ENCODE measurements at regions not wholly inside any gene's neighbourhood (a gene's known extent, or its start where the extent isn't known, plus 50 kb on each side); places are given as distances from the start of the nearest gene placed in this dataset.

DNA sequence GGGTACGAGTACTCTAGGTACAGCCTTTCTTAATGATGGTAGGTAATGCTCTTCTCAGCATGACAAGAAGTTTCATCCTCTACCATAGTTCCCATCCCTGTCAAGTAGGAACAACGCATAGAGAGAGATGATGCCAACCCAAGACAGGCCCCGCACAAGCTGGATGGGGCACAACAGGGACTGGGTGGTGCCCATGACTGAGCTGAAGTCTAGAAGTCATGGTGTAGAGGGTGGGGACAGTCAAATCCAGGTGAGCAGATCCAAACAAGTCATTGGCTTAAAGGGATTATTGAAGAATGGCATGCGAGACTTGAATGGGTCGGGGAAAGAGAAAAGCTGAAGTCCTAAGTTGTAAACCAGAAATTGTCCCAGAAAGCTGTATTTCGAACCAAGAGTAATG lies 84.2 kb upstream of the MDM1 start:
- no peak overlapping the region for H3K9ac ChIP-seq
- H3K27ac ChIP-seq (ENCODE audit: low read depth in 2 of 2, low read length in 1 of 2), result no peak overlapping the region
- H4K20me1 ChIP-seq (ENCODE audit: insufficient read depth), result no peaks in the 10 kb centered on the region
- H2AFZ ChIP-seq (ENCODE audit: low read depth), result no peak overlapping the region
- ChIA-PET POLR2A (no interaction called here), CTCF (interaction anchor here (0.9 kb wide), 1 partner anchor 9 kb away, joined by 3 read pairs; no protein-coding TSS in a partner anchor)
- no peaks in the 10 kb centered on the region for H3K9me2 ChIP-seq
- H3K9me3 ChIP-seq, result no peaks in the 10 kb centered on the region
- H3K79me2 ChIP-seq (ENCODE audit: insufficient read depth), result no peaks in the 10 kb centered on the region
- no peaks in the 10 kb centered on the region for H3K36me3 ChIP-seq (replicated peaks in 1 of 2; ENCODE audit: control insufficient read depth in 1 of 2, insufficient read depth in 2 of 2, low read length in 1 of 2)
- H3F3A ChIP-seq (replicated peaks; ENCODE audit: insufficient read depth), result no peaks in the 10 kb centered on the region
- no peaks in the 10 kb centered on the region for H3K27me3 ChIP-seq (ENCODE audit: insufficient read depth)
- DNase-seq, result no peak
- no peak overlapping the region for H3K4me3 ChIP-seq (ENCODE audit: low read depth in 2 of 2, low read length in 1 of 2)
- H3K4me1 ChIP-seq (ENCODE audit: control insufficient read depth in 1 of 2, insufficient read depth in 2 of 2, low read depth in 1 of 2, low read length in 1 of 2), result peaks cover 0 to 10% of the 10 kb centered on the region in 2 experiments; a peak in 2 of 4 replicates
- 96% methylated on average over 6 of the region's 6 CpGs for WGBS (ENCODE audit: low lambda C conversion rate)
- no peak overlapping the region for H3K4me2 ChIP-seq
- TF ChIP-seq, protein P1, sequence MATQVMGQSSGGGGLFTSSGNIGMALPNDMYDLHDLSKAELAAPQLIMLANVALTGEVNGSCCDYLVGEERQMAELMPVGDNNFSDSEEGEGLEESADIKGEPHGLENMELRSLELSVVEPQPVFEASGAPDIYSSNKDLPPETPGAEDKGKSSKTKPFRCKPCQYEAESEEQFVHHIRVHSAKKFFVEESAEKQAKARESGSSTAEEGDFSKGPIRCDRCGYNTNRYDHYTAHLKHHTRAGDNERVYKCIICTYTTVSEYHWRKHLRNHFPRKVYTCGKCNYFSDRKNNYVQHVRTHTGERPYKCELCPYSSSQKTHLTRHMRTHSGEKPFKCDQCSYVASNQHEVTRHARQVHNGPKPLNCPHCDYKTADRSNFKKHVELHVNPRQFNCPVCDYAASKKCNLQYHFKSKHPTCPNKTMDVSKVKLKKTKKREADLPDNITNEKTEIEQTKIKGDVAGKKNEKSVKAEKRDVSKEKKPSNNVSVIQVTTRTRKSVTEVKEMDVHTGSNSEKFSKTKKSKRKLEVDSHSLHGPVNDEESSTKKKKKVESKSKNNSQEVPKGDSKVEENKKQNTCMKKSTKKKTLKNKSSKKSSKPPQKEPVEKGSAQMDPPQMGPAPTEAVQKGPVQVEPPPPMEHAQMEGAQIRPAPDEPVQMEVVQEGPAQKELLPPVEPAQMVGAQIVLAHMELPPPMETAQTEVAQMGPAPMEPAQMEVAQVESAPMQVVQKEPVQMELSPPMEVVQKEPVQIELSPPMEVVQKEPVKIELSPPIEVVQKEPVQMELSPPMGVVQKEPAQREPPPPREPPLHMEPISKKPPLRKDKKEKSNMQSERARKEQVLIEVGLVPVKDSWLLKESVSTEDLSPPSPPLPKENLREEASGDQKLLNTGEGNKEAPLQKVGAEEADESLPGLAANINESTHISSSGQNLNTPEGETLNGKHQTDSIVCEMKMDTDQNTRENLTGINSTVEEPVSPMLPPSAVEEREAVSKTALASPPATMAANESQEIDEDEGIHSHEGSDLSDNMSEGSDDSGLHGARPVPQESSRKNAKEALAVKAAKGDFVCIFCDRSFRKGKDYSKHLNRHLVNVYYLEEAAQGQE (IDR thresholded peaks at IDR 0.05; ENCODE audit: low read depth, low read length), result no peak
- TF ChIP-seq TAF1 (IDR thresholded peaks at IDR 0.05; ENCODE audit: borderline replicate concordance, low read depth, low read length) (no peak), EP300 (IDR thresholded peaks at IDR 0.05; ENCODE audit: borderline replicate concordance in 1 of 2, low read depth in 1 of 2, low read length in 1 of 2) (no peak), MXI1 (IDR thresholded peaks at IDR 0.05; ENCODE audit: low read depth, low read length) (no peak), GABPA (IDR thresholded peaks at IDR 0.05; ENCODE audit: low read depth) (no peak), SIN3A (IDR thresholded peaks at IDR 0.05; ENCODE audit: borderline replicate concordance, low read depth, low read length) (no peak), NFIC (IDR thresholded peaks at IDR 0.05; ENCODE audit: borderline replicate concordance) (no peak), FOXJ3 (CRISPR knock-in tag; IDR thresholded peaks at IDR 0.05) (no peak), FOSL2 (IDR thresholded peaks at IDR 0.05; ENCODE audit: borderline replicate concordance, low read depth) (no peak), ELF1 (IDR thresholded peaks at IDR 0.05) (no peak), RAD21 (IDR thresholded peaks at IDR 0.05; ENCODE audit: low read length) (no peak), NRF1 (IDR thresholded peaks at IDR 0.05; ENCODE audit: low read depth, low read length) (no peak), RCOR1 (IDR thresholded peaks at IDR 0.05; ENCODE audit: low read length) (no peak), RFX5 (IDR thresholded peaks at IDR 0.05; ENCODE audit: low read length) (no peak)
- TF ChIP-seq, protein P2, sequence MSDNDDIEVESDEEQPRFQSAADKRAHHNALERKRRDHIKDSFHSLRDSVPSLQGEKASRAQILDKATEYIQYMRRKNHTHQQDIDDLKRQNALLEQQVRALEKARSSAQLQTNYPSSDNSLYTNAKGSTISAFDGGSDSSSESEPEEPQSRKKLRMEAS (IDR thresholded peaks at IDR 0.05; ENCODE audit: low read depth), result no peak
- TF ChIP-seq, protein P3, sequence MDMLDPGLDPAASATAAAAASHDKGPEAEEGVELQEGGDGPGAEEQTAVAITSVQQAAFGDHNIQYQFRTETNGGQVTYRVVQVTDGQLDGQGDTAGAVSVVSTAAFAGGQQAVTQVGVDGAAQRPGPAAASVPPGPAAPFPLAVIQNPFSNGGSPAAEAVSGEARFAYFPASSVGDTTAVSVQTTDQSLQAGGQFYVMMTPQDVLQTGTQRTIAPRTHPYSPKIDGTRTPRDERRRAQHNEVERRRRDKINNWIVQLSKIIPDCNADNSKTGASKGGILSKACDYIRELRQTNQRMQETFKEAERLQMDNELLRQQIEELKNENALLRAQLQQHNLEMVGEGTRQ (IDR thresholded peaks at IDR 0.05; ENCODE audit: borderline replicate concordance, low read depth, low read length), result no peak
- TF ChIP-seq, protein P4, sequence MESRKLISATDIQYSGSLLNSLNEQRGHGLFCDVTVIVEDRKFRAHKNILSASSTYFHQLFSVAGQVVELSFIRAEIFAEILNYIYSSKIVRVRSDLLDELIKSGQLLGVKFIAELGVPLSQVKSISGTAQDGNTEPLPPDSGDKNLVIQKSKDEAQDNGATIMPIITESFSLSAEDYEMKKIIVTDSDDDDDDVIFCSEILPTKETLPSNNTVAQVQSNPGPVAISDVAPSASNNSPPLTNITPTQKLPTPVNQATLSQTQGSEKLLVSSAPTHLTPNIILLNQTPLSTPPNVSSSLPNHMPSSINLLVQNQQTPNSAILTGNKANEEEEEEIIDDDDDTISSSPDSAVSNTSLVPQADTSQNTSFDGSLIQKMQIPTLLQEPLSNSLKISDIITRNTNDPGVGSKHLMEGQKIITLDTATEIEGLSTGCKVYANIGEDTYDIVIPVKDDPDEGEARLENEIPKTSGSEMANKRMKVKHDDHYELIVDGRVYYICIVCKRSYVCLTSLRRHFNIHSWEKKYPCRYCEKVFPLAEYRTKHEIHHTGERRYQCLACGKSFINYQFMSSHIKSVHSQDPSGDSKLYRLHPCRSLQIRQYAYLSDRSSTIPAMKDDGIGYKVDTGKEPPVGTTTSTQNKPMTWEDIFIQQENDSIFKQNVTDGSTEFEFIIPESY (IDR thresholded peaks at IDR 0.05; ENCODE audit: borderline replicate concordance, low read depth), result no peak
